B cell (primary cell): ENCODE measurements at regions not wholly inside any gene's neighbourhood (a gene's known extent, or its start where the extent isn't known, plus 50 kb on each side); places are given as distances from the start of the nearest gene placed in this dataset.

ENCODE experiments used
- ATAC-seq: fragments of 200-7000 bp; cut with Tn5 transposase; one replicate; pipeline ENCODE4 v1.10.0; 2021; ENCODE audit warnings: low read depth, mild to moderate bottlenecking, moderate number of reproducible peaks, moderate library complexity
- CTCF ChIA-PET: fragments of 350-600 bp; sonication (Branson Sonifier 250); formaldehyde crosslinking; loops from one replicate; lab custom pipeline; 2021; ENCODE audit warnings: antibody characterized with exemption, inconsistent platforms; lab: Charles Lee
- POLR2A ChIA-PET: fragments of 350-600 bp; sonication (Branson Sonifier 250); formaldehyde crosslinking; loops from one replicate; lab custom pipeline; 2021; ENCODE audit warnings: antibody characterized with exemption; lab: Charles Lee
- DNase-seq: peaks from one replicate; pipeline ENCODE4 v3.0.0; 2013
- H2AFZ ChIP-seq: 2 replicates; pipeline ENCODE4 v1.6.1; 2012; ENCODE audit warnings: mild to moderate bottlenecking, low read depth, low read length; ENCODE audit not compliant: insufficient read depth, poor library complexity, severe bottlenecking
- H3K27ac ChIP-seq, 2 donors: 1 replicate in 1 of 2; 2 replicates in 1 of 2; pipeline ENCODE4 v1.5.1; 2012 to 2013; ENCODE audit warnings: low read length in 2 of 2, mild to moderate bottlenecking in 2 of 2, moderate library complexity in 1 of 2
- H3K27me3 ChIP-seq, 4 experiments: fragments of 200-600 bp in 1 of 4; sonication (generic) in 1 of 4; replicated peaks in 1 of 4; 1 replicate in 2 of 4; 2 replicates in 2 of 4; pipeline versions ENCODE4 v1.6.1 to v1.7.0; 2013 to 2016; ENCODE audit warnings: low read length in 3 of 4, mild to moderate bottlenecking in 2 of 4, mixed read lengths in 1 of 4, moderate library complexity in 1 of 4; ENCODE audit not compliant: insufficient read depth in 4 of 4, control insufficient read depth in 3 of 4; ENCODE audit errors: control extremely low read depth in 1 of 4
- H3K36me3 ChIP-seq, 2 experiments: replicated peaks in 1 of 2; 1 replicate in 1 of 2; 2 replicates in 1 of 2; pipeline versions ENCODE4 v1.6.1 to v1.7.1; 2013; ENCODE audit warnings: low read length in 1 of 2; ENCODE audit not compliant: insufficient read depth in 2 of 2, control insufficient read depth in 1 of 2; ENCODE audit errors: control extremely low read depth in 1 of 2, extremely low read depth in 1 of 2
- H3K4me1 ChIP-seq, 2 donors: fragments of 200-600 bp in 1 of 2; sonication (generic) in 1 of 2; 1 replicate in 1 of 2; 2 replicates in 1 of 2; pipeline versions ENCODE4 v1.5.1 to v1.6.1; 2013 to 2017; ENCODE audit warnings: low read length in 2 of 2; ENCODE audit not compliant: control insufficient read depth in 2 of 2, insufficient read depth in 2 of 2
- H3K4me2 ChIP-seq: replicated peaks from 2 replicates; pipeline ENCODE3; 2012; ENCODE audit warnings: mild to moderate bottlenecking, low read depth, low read length; ENCODE audit not compliant: poor library complexity, severe bottlenecking
- H3K4me3 ChIP-seq, 5 experiments: fragments of 200-600 bp in 1 of 5; sonication (generic) in 1 of 5; 1 replicate in 3 of 5; 2 replicates in 2 of 5; pipeline versions ENCODE4 v1.5.1 to v1.7.0; 2011 to 2016; ENCODE audit warnings: low read length in 4 of 5, mild to moderate bottlenecking in 4 of 5, low read depth in 2 of 5, control low read depth in 1 of 5, moderate library complexity in 1 of 5; ENCODE audit not compliant: insufficient read depth in 1 of 5; ENCODE audit errors: control extremely low read depth in 1 of 5, extremely low read depth in 1 of 5
- H3K79me2 ChIP-seq: fragments of 200-600 bp; sonication (generic); one replicate; pipeline ENCODE4 v1.6.0; 2016; ENCODE audit warnings: low read length; ENCODE audit not compliant: control insufficient read depth, insufficient read depth
- H3K9ac ChIP-seq: fragments of 200-600 bp; sonication (generic); 2 replicates; pipeline ENCODE4 v1.6.1; 2017; ENCODE audit warnings: mild to moderate bottlenecking, low read length, moderate library complexity
- H3K9me3 ChIP-seq, 3 donors: one replicate each; pipeline versions ENCODE4 v1.6.1 to v1.7.1; 2013; ENCODE audit warnings: low read length in 2 of 3; ENCODE audit not compliant: control insufficient read depth in 2 of 3, insufficient read depth in 1 of 3; ENCODE audit errors: control extremely low read depth in 1 of 3
- H4K20me1 ChIP-seq: 2 replicates; pipeline ENCODE4 v1.6.0; 2012; ENCODE audit warnings: mild to moderate bottlenecking, low read length; ENCODE audit not compliant: insufficient read depth, control insufficient read depth, poor library complexity, severe bottlenecking
- H3K27ac Mint-ChIP-seq: one replicate; pipeline ENCODE4 v1.8.0; 2021; ENCODE audit warnings: mixed read lengths
- H3K27me3 Mint-ChIP-seq: one replicate; pipeline ENCODE4 v1.8.0; 2021; ENCODE audit warnings: mixed read lengths
- H3K4me1 Mint-ChIP-seq: one replicate; pipeline ENCODE4 v1.8.0; 2021; ENCODE audit warnings: mixed read lengths
- H3K4me3 Mint-ChIP-seq: one replicate; pipeline ENCODE4 v1.8.0; 2021; ENCODE audit warnings: mixed read lengths
- H3K9me3 Mint-ChIP-seq: one replicate; pipeline ENCODE4 v1.8.0; 2022; ENCODE audit warnings: mixed read lengths; ENCODE audit not compliant: insufficient read depth
- CTCF ChIP-seq: fragments of 200-600 bp; IDR thresholded peaks from one replicate; pipeline ENCODE4 v1.8.0; 2022; ENCODE audit warnings: antibody characterized with exemption, mild to moderate bottlenecking
- EZH2 ChIP-seq: IDR thresholded peaks from 2 replicates; pipeline ENCODE4 v1.6.1; 2012; ENCODE audit warnings: borderline replicate concordance, low read depth, mild to moderate bottlenecking, moderate library complexity, low read length; ENCODE audit not compliant: insufficient read depth, poor library complexity, severe bottlenecking
- WGBS: methylation state at CpG from one replicate; pipeline ENCODE4 v1.1.5; 2013; ENCODE audit warnings: missing lambda C conversion rate; ENCODE audit not compliant: insufficient coverage; 5-methylcytosine and 5-hydroxymethylcytosine counted together
- intact Hi-C: fragments of 100-400 bp; cut with micrococcal nuclease; formaldehyde crosslinking; loops from one replicate; pipeline ENCODE4 v1.10.0; 2022

GRCh38 chr5:133690746-133691145, 78.4 kb upstream of the FSTL4 start:
- 87% methylated on average over 3 of the region's 7 CpGs for WGBS
- H3K4me3 ChIP-seq, result no peak overlapping the region
- peaks cover 0 to 5% (median 1%) of the 10 kb centered on the region in 4 experiments for H3K27me3 ChIP-seq
- H2AFZ ChIP-seq, result no peak overlapping the region
- H3K27ac Mint-ChIP-seq, result no peak overlapping the region
- no peak overlapping the region for H3K9ac ChIP-seq
- H3K4me3 Mint-ChIP-seq, result no peak overlapping the region
- intact Hi-C loops, result no loop called here
- no peak overlapping the region for H3K4me2 ChIP-seq
- H3K4me1 ChIP-seq, result no peaks in the 10 kb centered on the region
- ChIA-PET POLR2A (no interaction called here), CTCF (no interaction called here)
- DNase-seq (no peak), ATAC-seq (no peak)
- no peaks in the 10 kb centered on the region for H3K4me1 Mint-ChIP-seq
- no peaks in the 10 kb centered on the region for H4K20me1 ChIP-seq
- no peaks in the 10 kb centered on the region for H3K9me3 Mint-ChIP-seq
- TF ChIP-seq CTCF (no peak), EZH2 (no peak)
- H3K36me3 ChIP-seq, result no peaks in the 10 kb centered on the region
- no peak overlapping the region for H3K27ac ChIP-seq
- peaks cover 37% of the 10 kb centered on the region for H3K27me3 Mint-ChIP-seq
- H3K9me3 ChIP-seq, result no peaks in the 10 kb centered on the region
- no peaks in the 10 kb centered on the region for H3K79me2 ChIP-seq

DNA sequence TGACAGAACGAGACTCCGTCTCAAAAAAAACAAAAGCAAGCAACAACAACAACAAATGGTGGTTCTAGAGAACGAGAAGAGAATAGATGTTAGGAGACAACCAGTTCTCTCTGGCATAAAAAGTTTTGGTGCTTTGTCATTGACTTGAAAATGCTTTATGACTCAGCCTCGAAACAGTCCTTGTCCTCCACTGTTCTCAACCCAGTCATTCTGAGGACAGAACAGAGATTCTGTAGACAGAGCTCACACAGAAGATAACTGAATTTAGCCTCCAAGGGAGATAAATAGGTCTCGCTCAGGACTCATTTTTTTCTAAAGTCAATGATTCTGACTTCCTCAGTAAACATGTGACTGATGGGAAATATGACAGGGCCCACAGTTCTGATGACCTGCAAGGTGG, 76.0 kb upstream of the FSTL4 start:
- Histone ChIP-seq H3K79me2 (no peaks in the 10 kb centered on the region), H2AFZ (no peak overlapping the region), H3K9ac (no peak overlapping the region), H4K20me1 (no peaks in the 10 kb centered on the region), H3K36me3 (no peaks in the 10 kb centered on the region), H3K27me3 (peaks cover 0 to 5% (median 1%) of the 10 kb centered on the region in 4 experiments), H3K9me3 (no peaks in the 10 kb centered on the region), H3K4me2 (no peak overlapping the region), H3K27ac (no peak overlapping the region), H3K4me1 (no peaks in the 10 kb centered on the region), H3K4me3 (no peak overlapping the region)
- H3K27me3 Mint-ChIP-seq, result peaks cover 42% of the 10 kb centered on the region
- no peak overlapping the region for H3K27ac Mint-ChIP-seq
- ChIA-PET POLR2A (no interaction called here), CTCF (no interaction called here)
- TF ChIP-seq EZH2 (no peak), CTCF (no peak)
- no peaks in the 10 kb centered on the region for H3K9me3 Mint-ChIP-seq
- H3K4me3 Mint-ChIP-seq, result no peak overlapping the region
- no peaks in the 10 kb centered on the region for H3K4me1 Mint-ChIP-seq
- intact Hi-C loops, result no loop called here
- WGBS, result 83% methylated on average over 1 of the region's 5 CpGs
- DNase-seq, result no peak
- no peak for ATAC-seq
